Mammary epithelial cell (primary cell): ENCODE measurements at regions not wholly inside any gene's neighbourhood (a gene's known extent, or its start where the extent isn't known, plus 50 kb on each side); places are given as distances from the start of the nearest gene placed in this dataset.

Experiments
- EZH2 ChIP-seq: IDR thresholded peaks from 2 replicates; pipeline ENCODE4 v1.6.1; 2012; ENCODE audit warnings: low read length, inconsistent platforms, borderline replicate concordance
- TF ChIP-seq, protein P1 (sequence below), 2 donors: IDR thresholded peaks in 1 of 2; conservative IDR thresholded peaks in 1 of 2; 2 replicates each; pipeline ENCODE4 v1.5.1; 2011 to 2012; ENCODE audit warnings: inconsistent platforms in 2 of 2, low read length in 2 of 2, mild to moderate bottlenecking in 2 of 2, control low read depth in 1 of 2, low read depth in 1 of 2; ENCODE audit not compliant: insufficient read depth in 1 of 2; ENCODE audit errors: extremely low read depth in 1 of 2

DNA sequence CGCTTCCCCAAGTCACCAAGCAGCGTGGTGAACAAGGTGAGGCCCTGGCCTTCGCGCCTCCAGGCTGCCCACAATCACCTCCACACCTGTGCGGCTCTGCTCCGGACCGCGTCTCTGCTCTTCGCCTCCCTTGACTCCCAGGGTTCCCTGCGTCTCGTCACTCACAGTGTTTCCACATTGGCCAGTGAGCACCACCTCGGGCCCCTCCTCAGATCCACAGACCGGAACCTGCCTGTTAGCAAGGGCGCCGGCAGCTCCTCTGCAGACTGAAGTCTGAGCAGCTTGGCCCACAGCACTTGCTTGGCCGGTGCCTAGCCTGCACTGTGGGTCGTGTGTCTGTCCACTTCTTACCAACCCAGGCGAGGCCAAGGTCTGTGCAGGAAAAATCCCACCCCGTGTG lies 155.3 kb upstream of the ALKAL2 start:
- TF ChIP-seq, protein P1, sequence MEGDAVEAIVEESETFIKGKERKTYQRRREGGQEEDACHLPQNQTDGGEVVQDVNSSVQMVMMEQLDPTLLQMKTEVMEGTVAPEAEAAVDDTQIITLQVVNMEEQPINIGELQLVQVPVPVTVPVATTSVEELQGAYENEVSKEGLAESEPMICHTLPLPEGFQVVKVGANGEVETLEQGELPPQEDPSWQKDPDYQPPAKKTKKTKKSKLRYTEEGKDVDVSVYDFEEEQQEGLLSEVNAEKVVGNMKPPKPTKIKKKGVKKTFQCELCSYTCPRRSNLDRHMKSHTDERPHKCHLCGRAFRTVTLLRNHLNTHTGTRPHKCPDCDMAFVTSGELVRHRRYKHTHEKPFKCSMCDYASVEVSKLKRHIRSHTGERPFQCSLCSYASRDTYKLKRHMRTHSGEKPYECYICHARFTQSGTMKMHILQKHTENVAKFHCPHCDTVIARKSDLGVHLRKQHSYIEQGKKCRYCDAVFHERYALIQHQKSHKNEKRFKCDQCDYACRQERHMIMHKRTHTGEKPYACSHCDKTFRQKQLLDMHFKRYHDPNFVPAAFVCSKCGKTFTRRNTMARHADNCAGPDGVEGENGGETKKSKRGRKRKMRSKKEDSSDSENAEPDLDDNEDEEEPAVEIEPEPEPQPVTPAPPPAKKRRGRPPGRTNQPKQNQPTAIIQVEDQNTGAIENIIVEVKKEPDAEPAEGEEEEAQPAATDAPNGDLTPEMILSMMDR (conservative IDR thresholded peaks at IDR 0.05 in 1 of 2, IDR thresholded peaks at IDR 0.05 in 1 of 2; ENCODE audit: extremely low read depth in 1 of 2, insufficient read depth in 1 of 2, low read depth in 1 of 2, low read length in 2 of 2): no peak
- TF ChIP-seq EZH2: no peak
